Endodermal cell (in vitro differentiated cells): ENCODE measurements at regions not wholly inside any gene's neighbourhood (a gene's known extent, or its start where the extent isn't known, plus 50 kb on each side); places are given as distances from the start of the nearest gene placed in this dataset.

Experiments used
- DNase-seq: peaks from one replicate; pipeline ENCODE4 v3.0.0-alpha.2; 2017
- H3K27ac ChIP-seq: 2 replicates; pipeline ENCODE4 v1.5.1; 2013; ENCODE audit warnings: mild to moderate bottlenecking, low read depth, low read length, moderate library complexity
- H3K27me3 ChIP-seq: 2 replicates; pipeline ENCODE4 v1.6.1; 2013; ENCODE audit warnings: mild to moderate bottlenecking, low read length, moderate library complexity; ENCODE audit not compliant: insufficient read depth, control insufficient read depth, poor library complexity, severe bottlenecking
- H3K36me3 ChIP-seq: 2 replicates; pipeline ENCODE4 v1.7.0; 2013; ENCODE audit warnings: mild to moderate bottlenecking, low read length, moderate library complexity; ENCODE audit not compliant: control insufficient read depth, insufficient read depth
- H3K4me1 ChIP-seq: one replicate; pipeline ENCODE4 v1.7.0; 2013; ENCODE audit warnings: low read length; ENCODE audit not compliant: control insufficient read depth, insufficient read depth
- H3K4me3 ChIP-seq: 2 replicates; pipeline ENCODE4 v1.5.1; 2013; ENCODE audit warnings: mild to moderate bottlenecking, low read length, moderate library complexity
- H3K9ac ChIP-seq: 2 replicates; pipeline ENCODE4 v1.6.1; 2013; ENCODE audit warnings: mild to moderate bottlenecking, low read length, moderate library complexity; ENCODE audit not compliant: poor library complexity, severe bottlenecking; ENCODE audit errors: extremely low read depth
- H3K9me3 ChIP-seq: 2 replicates; pipeline ENCODE4 v1.6.1; 2013; ENCODE audit warnings: mild to moderate bottlenecking, low read length, moderate library complexity; ENCODE audit not compliant: control insufficient read depth
- H3K27ac Mint-ChIP-seq: 2 replicates; pipeline ENCODE4 v1.8.0; 2020; ENCODE audit warnings: mixed read lengths
- H3K27me3 Mint-ChIP-seq: 2 replicates; pipeline ENCODE4 v1.8.0; 2021; ENCODE audit warnings: mild to moderate bottlenecking, mixed read lengths; ENCODE audit not compliant: insufficient read depth
- H3K36me3 Mint-ChIP-seq: 2 replicates; pipeline ENCODE4 v1.8.0; 2020; ENCODE audit warnings: low read depth, mixed read lengths
- H3K4me1 Mint-ChIP-seq: 2 replicates; pipeline ENCODE4 v1.8.0; 2020; ENCODE audit warnings: mixed read lengths
- H3K4me3 Mint-ChIP-seq: 2 replicates; pipeline ENCODE4 v1.8.0; 2020; ENCODE audit warnings: mild to moderate bottlenecking, moderate library complexity, mixed read lengths
- H3K9me3 Mint-ChIP-seq: 2 replicates; pipeline ENCODE4 v1.8.0; 2020; ENCODE audit warnings: mild to moderate bottlenecking, mixed read lengths
- CTCF ChIP-seq: fragments of 200-600 bp; sonication (generic); conservative IDR thresholded peaks from 2 replicates; pipeline ENCODE4 v1.5.0; 2021; ENCODE audit warnings: antibody characterized with exemption, mild to moderate bottlenecking
- WGBS, 2 experiments: methylation state at CpG; one replicate each; pipeline versions ENCODE4 v1.1.5 to v1.1.7; 2013; ENCODE audit warnings: missing lambda C conversion rate in 2 of 2, mixed read lengths in 1 of 2; ENCODE audit not compliant: insufficient coverage in 1 of 2, insufficient read length in 1 of 2; 5-methylcytosine and 5-hydroxymethylcytosine counted together

- no peaks in the 10 kb centered on the region for H3K36me3 ChIP-seq
- H3K4me1 Mint-ChIP-seq: peaks cover 7% of the 10 kb centered on the region
- H3K27ac ChIP-seq: no peak overlapping the region
- H3K27ac Mint-ChIP-seq: no peak overlapping the region
- H3K4me3 Mint-ChIP-seq: no peak overlapping the region
- peaks cover 9% of the 10 kb centered on the region for H3K27me3 Mint-ChIP-seq
- no peak for DNase-seq
- no peak overlapping the region for H3K9ac ChIP-seq
- no peak for TF ChIP-seq CTCF
- H3K9me3 Mint-ChIP-seq: no peaks in the 10 kb centered on the region
- no peaks in the 10 kb centered on the region for H3K36me3 Mint-ChIP-seq
- H3K27me3 ChIP-seq: no peaks in the 10 kb centered on the region
- H3K4me1 ChIP-seq: no peaks in the 10 kb centered on the region
- 97 to 98% methylated on average over 8 to 10 of the region's 10 CpGs for WGBS, 2 experiments
- no peaks in the 10 kb centered on the region for H3K9me3 ChIP-seq
- no peak overlapping the region for H3K4me3 ChIP-seq
Observed at GRCh38 chr5:135642934-135643333, 64.1 kb upstream of the CXCL14 start.

DNA sequence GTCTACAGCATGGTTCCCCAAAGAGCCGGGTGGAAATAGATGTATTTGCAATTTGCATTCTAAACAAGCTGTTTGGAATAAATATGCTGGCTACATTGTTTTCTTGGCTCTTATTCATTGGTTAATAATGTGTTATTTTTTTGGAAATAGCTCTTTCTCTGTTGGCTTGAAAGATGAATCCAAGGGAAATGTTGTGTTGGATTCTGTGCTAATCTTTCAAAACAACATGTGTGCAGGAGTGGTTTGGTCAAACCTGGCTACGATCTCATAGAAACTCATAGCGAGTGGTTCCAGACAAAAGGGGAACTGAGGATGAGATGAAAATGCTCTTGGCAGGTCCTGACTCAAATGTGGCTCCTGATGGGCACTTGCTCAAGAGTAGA lies 63.7 kb upstream of the CXCL14 start:
- Mint-ChIP-seq H3K27ac (no peak overlapping the region), H3K27me3 (peaks cover 9% of the 10 kb centered on the region), H3K36me3 (no peaks in the 10 kb centered on the region), H3K9me3 (no peaks in the 10 kb centered on the region), H3K4me3 (no peak overlapping the region), H3K4me1 (peaks cover 7% of the 10 kb centered on the region)
- no peaks in the 10 kb centered on the region for H3K9me3 ChIP-seq
- no peak overlapping the region for H3K9ac ChIP-seq
- DNase-seq: no peak
- no peaks in the 10 kb centered on the region for H3K36me3 ChIP-seq
- no peak overlapping the region for H3K27ac ChIP-seq
- no peaks in the 10 kb centered on the region for H3K4me1 ChIP-seq
- H3K27me3 ChIP-seq: no peaks in the 10 kb centered on the region
- H3K4me3 ChIP-seq: no peak overlapping the region
- TF ChIP-seq CTCF: no peak
- WGBS, 2 experiments: 93 to 100% methylated on average over 2 to 3 of the region's 3 CpGs

DNA sequence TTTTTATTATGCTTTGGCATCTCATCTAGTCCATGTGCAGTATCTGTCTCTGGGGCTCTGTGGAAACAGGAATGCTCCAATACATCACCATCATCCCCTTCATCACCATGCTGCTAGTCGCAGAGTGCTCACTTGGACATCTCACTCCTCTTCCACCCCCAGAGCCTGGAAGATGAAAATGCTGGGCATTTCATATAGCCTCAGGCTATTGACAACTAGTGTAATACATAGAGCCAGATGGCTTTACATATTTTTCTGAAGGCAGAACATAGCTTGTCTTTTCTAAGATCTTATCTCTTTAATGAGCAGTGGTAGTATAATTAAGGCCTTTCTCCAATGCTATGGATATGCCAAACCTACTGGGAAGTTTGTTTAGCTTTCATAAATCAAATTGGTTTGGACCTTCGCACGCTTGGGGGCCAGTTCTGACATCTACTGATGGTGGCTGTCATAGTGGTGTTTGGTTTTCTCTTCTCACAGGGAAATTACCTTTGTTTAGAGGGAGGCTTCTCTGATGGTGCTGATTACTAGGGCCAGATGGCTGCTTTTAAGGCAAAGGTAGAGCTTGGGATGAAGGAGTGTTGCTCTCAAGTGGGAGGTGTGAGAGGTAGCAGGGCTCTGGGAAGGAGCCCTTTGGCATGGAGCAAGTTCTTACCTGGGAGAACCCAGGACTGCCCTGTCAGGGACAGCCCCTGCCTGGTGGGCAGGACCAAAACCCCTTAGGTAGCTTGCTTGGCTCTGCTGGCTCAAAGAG lies 63.1 kb upstream of the CXCL14 start:
- Histone ChIP-seq H3K36me3 (no peaks in the 10 kb centered on the region), H3K9ac (no peak overlapping the region), H3K27ac (no peak overlapping the region), H3K27me3 (no peaks in the 10 kb centered on the region), H3K4me1 (no peaks in the 10 kb centered on the region), H3K9me3 (no peaks in the 10 kb centered on the region), H3K4me3 (no peak overlapping the region)
- Mint-ChIP-seq H3K4me1 (peaks cover 7% of the 10 kb centered on the region), H3K36me3 (no peaks in the 10 kb centered on the region), H3K27ac (no peak overlapping the region), H3K4me3 (no peak overlapping the region), H3K9me3 (no peaks in the 10 kb centered on the region), H3K27me3 (peaks cover 9% of the 10 kb centered on the region)
- no peak for TF ChIP-seq CTCF
- no peak for DNase-seq
- WGBS, 2 experiments: 67 to 76% methylated on average over 3 of the region's 3 CpGs
